ENCODE measurements at regions not wholly inside any gene's neighbourhood (a gene's known extent, or its start where the extent isn't known, plus 50 kb on each side); places are given as distances from the start of the nearest gene placed in this dataset.

DNA sequence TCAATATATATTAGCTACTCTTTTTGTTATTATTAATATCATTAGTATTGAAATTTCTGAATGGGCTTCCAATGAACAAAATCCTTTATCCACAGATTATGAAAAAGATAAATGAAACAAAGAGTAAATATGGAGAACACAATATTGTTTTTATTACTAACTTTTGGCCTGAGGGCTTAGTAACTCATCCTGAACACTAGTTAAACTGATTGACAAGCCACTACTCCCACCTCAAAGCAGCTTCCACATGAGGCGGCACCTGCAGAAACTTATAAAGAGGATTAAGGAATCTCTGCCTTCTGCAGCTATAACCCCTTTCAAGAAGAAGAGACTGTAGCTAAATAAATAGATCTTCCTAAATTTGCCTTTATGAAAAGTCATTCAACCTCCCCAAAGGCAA is 187.6 kb upstream of the ALG10 start:
- no peak for TF ChIP-seq NRF1 (IDR thresholded peaks at IDR 0.05; ENCODE audit: low read depth, low read length)
- TF ChIP-seq, protein P1, sequence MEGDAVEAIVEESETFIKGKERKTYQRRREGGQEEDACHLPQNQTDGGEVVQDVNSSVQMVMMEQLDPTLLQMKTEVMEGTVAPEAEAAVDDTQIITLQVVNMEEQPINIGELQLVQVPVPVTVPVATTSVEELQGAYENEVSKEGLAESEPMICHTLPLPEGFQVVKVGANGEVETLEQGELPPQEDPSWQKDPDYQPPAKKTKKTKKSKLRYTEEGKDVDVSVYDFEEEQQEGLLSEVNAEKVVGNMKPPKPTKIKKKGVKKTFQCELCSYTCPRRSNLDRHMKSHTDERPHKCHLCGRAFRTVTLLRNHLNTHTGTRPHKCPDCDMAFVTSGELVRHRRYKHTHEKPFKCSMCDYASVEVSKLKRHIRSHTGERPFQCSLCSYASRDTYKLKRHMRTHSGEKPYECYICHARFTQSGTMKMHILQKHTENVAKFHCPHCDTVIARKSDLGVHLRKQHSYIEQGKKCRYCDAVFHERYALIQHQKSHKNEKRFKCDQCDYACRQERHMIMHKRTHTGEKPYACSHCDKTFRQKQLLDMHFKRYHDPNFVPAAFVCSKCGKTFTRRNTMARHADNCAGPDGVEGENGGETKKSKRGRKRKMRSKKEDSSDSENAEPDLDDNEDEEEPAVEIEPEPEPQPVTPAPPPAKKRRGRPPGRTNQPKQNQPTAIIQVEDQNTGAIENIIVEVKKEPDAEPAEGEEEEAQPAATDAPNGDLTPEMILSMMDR (IDR thresholded peaks at IDR 0.05) = no peak
- no peak for TF ChIP-seq SMC3 (IDR thresholded peaks at IDR 0.05; ENCODE audit: low read depth, low read length)
- no peak for TF ChIP-seq POLR2AphosphoS5 (IDR thresholded peaks at IDR 0.05; ENCODE audit: low read depth, low read length)
- TF ChIP-seq MAX (IDR thresholded peaks at IDR 0.05; ENCODE audit: low read depth) = no peak
- no peak for TF ChIP-seq RAD21 (IDR thresholded peaks at IDR 0.05; ENCODE audit: low read length)
- no peak for TF ChIP-seq GABPA (IDR thresholded peaks at IDR 0.05; ENCODE audit: low read depth)
- no peak for TF ChIP-seq RFX5 (IDR thresholded peaks at IDR 0.05; ENCODE audit: low read length)
- no peak for TF ChIP-seq MXI1 (IDR thresholded peaks at IDR 0.05; ENCODE audit: low read depth, low read length)
- no peak for TF ChIP-seq GATA2 (CRISPR knock-in tag; IDR thresholded peaks at IDR 0.05)
- TF ChIP-seq SIN3A (IDR thresholded peaks at IDR 0.05; ENCODE audit: borderline replicate concordance, low read depth, low read length) = no peak
- TF ChIP-seq REST (IDR thresholded peaks at IDR 0.05; ENCODE audit: low read depth, low read length) = no peak
- TF ChIP-seq FOXM1 (IDR thresholded peaks at IDR 0.05; ENCODE audit: low read depth) = no peak
- TF ChIP-seq EP300 (IDR thresholded peaks at IDR 0.05; ENCODE audit: borderline replicate concordance in 1 of 2, low read depth in 1 of 2, low read length in 1 of 2) = no peak
